PC-9 (cell line): ENCODE measurements at regions not wholly inside any gene's neighbourhood (a gene's known extent, or its start where the extent isn't known, plus 50 kb on each side); places are given as distances from the start of the nearest gene placed in this dataset.

ENCODE experiments used
- BruUV-seq: library from RNA; stranded (reverse); fragments of 400-500 nt; replicated peaks from 2 replicates; lab custom pipeline; 2021; lab: Mats Ljungman, UMichigan
- CTCF ChIA-PET: fragments of 300-600 bp; sonication (Branson Sonifier 250); formaldehyde crosslinking; loops from one replicate; lab custom pipeline; 2022; ENCODE audit warnings: antibody characterized with exemption; lab: Charles Lee
- POLR2A ChIA-PET: fragments of 300-600 bp; sonication (Branson Sonifier 250); formaldehyde crosslinking; loops from one replicate; lab custom pipeline; 2022; ENCODE audit warnings: antibody characterized with exemption; ENCODE audit not compliant: unreplicated experiment; lab: Charles Lee
- DNase-seq, 2 experiments: peaks; one replicate each; pipeline versions ENCODE4 v3.0.0 to v3.0.0-alpha.2; 2015 to 2022; ENCODE audit warnings: mixed read lengths in 1 of 2
- H2AFZ ChIP-seq: fragments of 200-600 bp; sonication (generic); 2 replicates; pipeline ENCODE4 v1.8.1; 2017; ENCODE audit warnings: antibody characterized with exemption
- H3F3A ChIP-seq: fragments of 200-600 bp; sonication (generic); 2 replicates; pipeline ENCODE4 v1.8.1; 2017; ENCODE audit warnings: antibody characterized with exemption, mild to moderate bottlenecking, low read depth; ENCODE audit not compliant: insufficient read depth
- H3K27ac ChIP-seq: fragments of 200-600 bp; sonication (generic); 2 replicates; pipeline ENCODE4 v1.6.1; 2016; ENCODE audit warnings: mixed run types
- H3K27me3 ChIP-seq: fragments of 200-600 bp; sonication (generic); 2 replicates; pipeline ENCODE4 v1.6.1; 2016; ENCODE audit warnings: low read depth, mixed run types; ENCODE audit not compliant: insufficient read depth
- H3K36me3 ChIP-seq: fragments of 200-600 bp; sonication (generic); 2 replicates; pipeline ENCODE4 v1.6.1; 2016; ENCODE audit warnings: low read depth, mixed run types
- H3K4me1 ChIP-seq: fragments of 200-600 bp; sonication (generic); replicated peaks from 2 replicates; pipeline ENCODE4 v1.6.1; 2016; ENCODE audit warnings: mixed run types; ENCODE audit not compliant: insufficient read depth
- H3K4me2 ChIP-seq: fragments of 200-600 bp; sonication (generic); 2 replicates; pipeline ENCODE4 v1.6.1; 2017; ENCODE audit warnings: mixed run types
- H3K4me3 ChIP-seq: fragments of 200-600 bp; sonication (generic); 2 replicates; pipeline ENCODE4 v1.6.1; 2016; ENCODE audit warnings: mixed run types
- H3K79me2 ChIP-seq: fragments of 200-600 bp; sonication (generic); 2 replicates; pipeline ENCODE4 v1.6.1; 2017; ENCODE audit warnings: low read depth, mixed run types
- H3K9me2 ChIP-seq: fragments of 200-600 bp; sonication (generic); 2 replicates; pipeline ENCODE4 v1.8.1; 2017; ENCODE audit warnings: mild to moderate bottlenecking; ENCODE audit not compliant: insufficient read depth
- H3K9me3 ChIP-seq: fragments of 200-600 bp; sonication (generic); 2 replicates; pipeline ENCODE4 v1.8.1; 2016; ENCODE audit warnings: low read depth; ENCODE audit not compliant: insufficient read depth
- H4K20me1 ChIP-seq: fragments of 200-600 bp; sonication (generic); 2 replicates; pipeline ENCODE4 v1.8.1; 2017; ENCODE audit not compliant: insufficient read depth
- CTCF ChIP-seq: fragments of 200-600 bp; sonication (generic); conservative IDR thresholded peaks from 2 replicates; pipeline ENCODE4 v1.6.1; 2017; ENCODE audit warnings: mixed run types, antibody characterized with exemption, mild to moderate bottlenecking, moderate library complexity
- EZH2 ChIP-seq: fragments of 200-600 bp; sonication (generic); IDR thresholded peaks from 2 replicates; pipeline ENCODE4 v1.8.0; 2017; ENCODE audit warnings: antibody characterized with exemption, low read depth
- intact Hi-C: fragments of 100-400 bp; cut with micrococcal nuclease; formaldehyde crosslinking; loops from one replicate; pipeline ENCODE4 v1.10.0; 2022; ENCODE audit not compliant: unreplicated experiment

- Histone ChIP-seq H3K9me2 (no peaks in the 10 kb centered on the region), H2AFZ (no peak overlapping the region), H3K79me2 (no peaks in the 10 kb centered on the region), H3F3A (no peaks in the 10 kb centered on the region), H4K20me1 (no peaks in the 10 kb centered on the region), H3K27me3 (peaks cover 8% of the 10 kb centered on the region), H3K4me2 (no peak overlapping the region), H3K4me1 (no peaks in the 10 kb centered on the region), H3K36me3 (no peaks in the 10 kb centered on the region), H3K4me3 (no peak overlapping the region), H3K27ac (no peak overlapping the region), H3K9me3 (no peaks in the 10 kb centered on the region)
- intact Hi-C loops, result loop anchor here (2.0 kb wide), 1 partner anchor 135 kb away; no protein-coding TSS in a partner anchor
- DNase-seq, result peak in 1 of 2 experiments; percentile 15
- TF ChIP-seq CTCF, result peak; percentile 68
- TF ChIP-seq EZH2, result no peak
- no TSS peak for BruUV-seq
- ChIA-PET POLR2A (no interaction called here), CTCF (no interaction called here)
Observed at GRCh38 chr3:75294124-75294523, 370.0 kb upstream of the FRG2C start.

- Histone ChIP-seq H3K9me3 (no peaks in the 10 kb centered on the region), H3K79me2 (no peaks in the 10 kb centered on the region), H3K36me3 (no peaks in the 10 kb centered on the region), H3K27me3 (peaks cover 8% of the 10 kb centered on the region), H3K4me2 (no peak overlapping the region), H2AFZ (no peak overlapping the region), H3K4me3 (no peak overlapping the region), H3F3A (no peaks in the 10 kb centered on the region), H3K9me2 (no peaks in the 10 kb centered on the region), H4K20me1 (no peaks in the 10 kb centered on the region), H3K27ac (no peak overlapping the region), H3K4me1 (no peaks in the 10 kb centered on the region)
- no peak for TF ChIP-seq CTCF
- no peak for TF ChIP-seq EZH2
- DNase-seq, result no peak
- POLR2A ChIA-PET, result no interaction called here
- BruUV-seq, result no TSS peak
- intact Hi-C loops, result loop anchor here (2.0 kb wide), 1 partner anchor 134 kb away; no protein-coding TSS in a partner anchor
- CTCF ChIA-PET, result no interaction called here
Observed at GRCh38 chr3:75295013-75295412, 369.1 kb upstream of the FRG2C start.

GRCh38 chr3:75296858-75297257, 367.3 kb upstream of the FRG2C start:
- H3K27me3 ChIP-seq, result peaks cover 8% of the 10 kb centered on the region
- no peak overlapping the region for H3K4me2 ChIP-seq
- H3K4me1 ChIP-seq, result no peaks in the 10 kb centered on the region
- no peak overlapping the region for H3K4me3 ChIP-seq
- BruUV-seq, result no TSS peak
- H3K79me2 ChIP-seq, result no peaks in the 10 kb centered on the region
- ChIA-PET CTCF (no interaction called here), POLR2A (no interaction called here)
- no peaks in the 10 kb centered on the region for H3K9me3 ChIP-seq
- H2AFZ ChIP-seq, result no peak overlapping the region
- intact Hi-C loops, result no loop called here
- no peak for DNase-seq
- H3K27ac ChIP-seq, result no peak overlapping the region
- H3K36me3 ChIP-seq, result no peaks in the 10 kb centered on the region
- no peaks in the 10 kb centered on the region for H4K20me1 ChIP-seq
- no peaks in the 10 kb centered on the region for H3F3A ChIP-seq
- TF ChIP-seq CTCF (no peak), EZH2 (no peak)
- no peaks in the 10 kb centered on the region for H3K9me2 ChIP-seq
